RWPE2 (cell line): ENCODE measurements at regions not wholly inside any gene's neighbourhood (a gene's known extent, or its start where the extent isn't known, plus 50 kb on each side); places are given as distances from the start of the nearest gene placed in this dataset.

Experiments used
- ATAC-seq: fragments of 200-7000 bp; cut with Tn5 transposase; 3 replicates; pipeline ENCODE4 v1.9.1; 2021; ENCODE audit warnings: low read depth
- DNase-seq: peaks from one replicate; pipeline ENCODE4 v3.0.0-alpha.2; 2020; ENCODE audit warnings: low spot score
- H3K27ac ChIP-seq: fragments of 450-650 bp; 2 replicates; pipeline ENCODE4 v1.5.1; 2017; ENCODE audit warnings: mild to moderate bottlenecking; ENCODE audit not compliant: poor library complexity, severe bottlenecking
- H3K27me3 ChIP-seq: fragments of 250-450 bp; sonication (Bioruptor Pico); 2 replicates; pipeline ENCODE4 v1.5.1; 2021; ENCODE audit warnings: mild to moderate bottlenecking, moderate library complexity; ENCODE audit not compliant: insufficient read depth, poor library complexity, severe bottlenecking
- H3K36me3 ChIP-seq: fragments of 250-450 bp; sonication (Bioruptor Pico); 2 replicates; pipeline ENCODE4 v1.5.1; 2020; ENCODE audit warnings: low read depth, mild to moderate bottlenecking, moderate library complexity
- H3K4me1 ChIP-seq: fragments of 250-450 bp; sonication (Bioruptor Pico); 2 replicates; pipeline ENCODE4 v1.5.1; 2021; ENCODE audit warnings: mild to moderate bottlenecking, moderate library complexity; ENCODE audit not compliant: insufficient read depth, poor library complexity, severe bottlenecking
- H3K4me3 ChIP-seq: fragments of 250-450 bp; sonication (Bioruptor Pico); 2 replicates; pipeline ENCODE4 v1.5.1; 2021; ENCODE audit warnings: mild to moderate bottlenecking, moderate library complexity; ENCODE audit not compliant: severe bottlenecking
- H3K9me3 ChIP-seq: fragments of 250-450 bp; sonication (Bioruptor Pico); 2 replicates; pipeline ENCODE4 v1.5.1; 2021; ENCODE audit warnings: mild to moderate bottlenecking, moderate library complexity; ENCODE audit not compliant: severe bottlenecking
- CTCF ChIP-seq: fragments of 450-650 bp; IDR thresholded peaks from one replicate; pipeline ENCODE4 v1.5.1; 2017; ENCODE audit warnings: mild to moderate bottlenecking, moderate library complexity; ENCODE audit not compliant: poor library complexity, severe bottlenecking

DNA sequence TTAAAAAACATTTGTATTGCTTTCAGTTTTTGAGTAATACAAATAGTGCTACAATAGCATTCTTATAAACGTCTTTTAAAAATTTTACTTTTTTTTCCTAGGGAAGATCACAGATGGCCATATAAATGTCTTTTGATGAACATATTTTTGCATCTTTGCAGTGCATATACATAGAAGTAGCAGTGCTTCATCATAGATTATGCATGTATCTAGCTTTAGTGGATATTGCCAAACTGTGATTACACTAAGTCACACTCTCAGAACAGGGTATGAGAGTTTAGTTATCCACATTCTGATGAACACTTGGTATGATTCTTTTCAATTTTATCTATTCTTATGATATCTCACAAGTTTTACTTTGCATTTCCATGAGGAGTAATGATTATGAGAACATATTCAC, 99.8 kb upstream of the ASCC3 start:
- ATAC-seq: no peak
- no peak overlapping the region for H3K4me3 ChIP-seq
- DNase-seq: no peak
- H3K36me3 ChIP-seq: no peaks in the 10 kb centered on the region
- no peaks in the 10 kb centered on the region for H3K4me1 ChIP-seq
- TF ChIP-seq CTCF: no peak
- H3K27ac ChIP-seq: no peak overlapping the region
- peaks cover 3% of the 10 kb centered on the region for H3K9me3 ChIP-seq
- H3K27me3 ChIP-seq: no peaks in the 10 kb centered on the region

DNA sequence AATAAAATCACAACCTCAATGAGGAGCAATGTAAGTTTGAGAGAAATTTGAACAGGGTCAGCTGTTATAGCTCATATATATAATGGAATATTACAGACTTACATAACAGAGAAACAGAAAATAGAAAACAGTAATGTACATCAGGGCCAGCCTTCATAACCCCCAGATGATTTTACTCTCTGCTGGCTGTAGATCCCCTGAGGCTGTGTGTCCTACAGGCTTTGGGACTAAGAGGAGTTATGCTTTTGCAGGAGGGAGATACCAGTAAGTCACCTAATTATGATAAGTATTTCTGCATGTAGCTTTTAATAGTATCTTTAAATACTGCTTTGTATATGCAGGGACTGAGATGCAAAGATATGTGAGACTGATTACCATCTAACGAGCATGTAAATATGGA, 105.8 kb upstream of the ASCC3 start:
- peaks cover 3% of the 10 kb centered on the region for H3K9me3 ChIP-seq
- no peaks in the 10 kb centered on the region for H3K4me1 ChIP-seq
- TF ChIP-seq CTCF: no peak
- no peak overlapping the region for H3K4me3 ChIP-seq
- no peaks in the 10 kb centered on the region for H3K27me3 ChIP-seq
- ATAC-seq (no peak), DNase-seq (no peak)
- no peaks in the 10 kb centered on the region for H3K36me3 ChIP-seq
- H3K27ac ChIP-seq: no peak overlapping the region

DNA sequence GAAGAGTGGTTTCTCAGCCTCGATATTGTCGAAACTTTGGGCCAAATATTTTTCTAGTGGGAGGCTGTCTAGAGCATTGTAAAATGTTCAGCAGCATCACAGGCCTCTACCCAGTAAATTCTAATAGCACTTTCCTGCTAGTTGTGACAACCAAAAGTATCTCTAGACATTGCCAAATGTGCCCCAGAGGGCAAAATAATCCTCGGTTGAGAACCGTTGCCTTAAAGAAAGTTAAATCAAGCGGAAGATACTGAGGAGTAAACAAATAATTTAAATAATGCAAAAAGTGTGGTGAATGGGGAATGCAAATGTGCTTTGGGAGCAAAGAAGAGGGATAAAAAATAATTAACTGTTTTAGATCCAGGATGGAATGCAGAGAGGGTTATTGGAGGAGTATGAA, 106.4 kb upstream of the ASCC3 start:
- Histone ChIP-seq H3K4me1 (no peaks in the 10 kb centered on the region), H3K9me3 (peaks cover 3% of the 10 kb centered on the region), H3K4me3 (no peak overlapping the region), H3K27me3 (no peaks in the 10 kb centered on the region), H3K36me3 (no peaks in the 10 kb centered on the region), H3K27ac (no peak overlapping the region)
- no peak for DNase-seq
- ATAC-seq: no peak
- no peak for TF ChIP-seq CTCF

GRCh38 chr6:100988391-100988984, 107.4 kb upstream of the ASCC3 start:
- DNase-seq (no peak), ATAC-seq (no peak)
- Histone ChIP-seq H3K4me3 (no peak overlapping the region), H3K36me3 (no peaks in the 10 kb centered on the region), H3K4me1 (no peaks in the 10 kb centered on the region), H3K27me3 (no peaks in the 10 kb centered on the region), H3K27ac (no peak overlapping the region), H3K9me3 (peaks cover 3% of the 10 kb centered on the region)
- TF ChIP-seq CTCF: no peak

DNA sequence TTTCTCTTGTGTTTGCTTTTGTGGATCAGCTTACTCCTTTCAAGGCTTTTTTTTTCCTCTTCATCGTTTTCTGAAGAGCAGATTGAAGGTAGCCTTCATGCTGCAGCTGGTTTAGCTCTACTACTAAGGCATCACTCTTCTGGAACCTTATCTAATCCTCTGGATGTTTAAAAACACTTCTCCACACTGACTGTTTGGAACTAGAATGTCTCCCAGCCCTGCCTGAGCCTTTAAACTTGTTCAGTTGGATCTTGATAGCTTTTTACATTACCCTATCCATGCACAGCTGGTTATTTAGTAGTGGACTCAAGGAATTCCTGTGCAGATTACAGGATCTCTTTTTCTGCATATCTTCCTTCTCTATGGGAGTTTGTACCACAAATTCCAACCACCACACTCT, 108.9 kb upstream of the ASCC3 start:
- ATAC-seq: no peak
- Histone ChIP-seq H3K27ac (no peak overlapping the region), H3K27me3 (no peaks in the 10 kb centered on the region), H3K4me1 (no peaks in the 10 kb centered on the region), H3K36me3 (no peaks in the 10 kb centered on the region), H3K9me3 (no peaks in the 10 kb centered on the region), H3K4me3 (no peak overlapping the region)
- TF ChIP-seq CTCF: no peak
- DNase-seq: no peak
